ENCODE measurements at regions not wholly inside any gene's neighbourhood (a gene's known extent, or its start where the extent isn't known, plus 50 kb on each side); places are given as distances from the start of the nearest gene placed in this dataset.

DNA sequence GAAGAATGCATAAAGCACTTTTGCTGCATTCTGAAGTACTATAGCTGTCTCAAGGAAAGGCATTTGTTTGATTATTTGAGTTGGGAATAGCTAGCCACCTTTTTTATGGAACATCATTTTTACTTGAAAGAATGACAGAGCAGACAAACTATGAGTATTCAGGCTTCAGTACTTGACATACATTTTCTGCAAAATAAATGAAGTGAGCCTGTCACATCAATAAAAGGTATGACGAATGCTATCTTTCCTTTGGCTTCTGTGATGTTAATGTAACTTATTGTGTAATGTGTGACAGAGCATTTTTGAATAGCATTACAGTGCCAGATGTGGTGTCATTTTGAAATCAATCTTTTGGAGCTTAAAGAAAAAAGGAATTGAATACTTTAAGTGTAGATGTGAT, 440.3 kb upstream of the ONECUT1 start:
- Histone ChIP-seq H3F3A (replicated peaks; ENCODE audit: insufficient read depth) (no peaks in the 10 kb centered on the region), H3K4me1 (ENCODE audit: control insufficient read depth in 1 of 2, insufficient read depth in 2 of 2, low read depth in 1 of 2, low read length in 1 of 2) (no peaks in the 10 kb centered on the region), H3K4me2 (no peak overlapping the region), H3K9me2 (no peaks in the 10 kb centered on the region), H2AFZ (ENCODE audit: low read depth) (no peak overlapping the region), H3K27me3 (ENCODE audit: insufficient read depth) (no peaks in the 10 kb centered on the region), H3K4me3 (ENCODE audit: low read depth in 2 of 2, low read length in 1 of 2) (no peak overlapping the region), H3K9ac (no peak overlapping the region), H3K9me3 (no peaks in the 10 kb centered on the region), H3K27ac (ENCODE audit: low read depth in 2 of 2, low read length in 1 of 2) (no peak overlapping the region), H3K36me3 (replicated peaks in 1 of 2; ENCODE audit: control insufficient read depth in 1 of 2, insufficient read depth in 2 of 2, low read length in 1 of 2) (no peaks in the 10 kb centered on the region), H4K20me1 (ENCODE audit: insufficient read depth) (no peaks in the 10 kb centered on the region), H3K79me2 (ENCODE audit: insufficient read depth) (no peaks in the 10 kb centered on the region)
- 10% methylated on average over 1 of the region's 1 CpG for WGBS (ENCODE audit: low lambda C conversion rate)
- DNase-seq = no peak
- ChIA-PET POLR2A (no interaction called here), CTCF (interaction anchor here (1.3 kb wide), 1 partner anchor 33 kb away, joined by 5 read pairs; no protein-coding TSS in a partner anchor)
- no peak for TF ChIP-seq RAD21 (IDR thresholded peaks at IDR 0.05; ENCODE audit: low read length)
- TF ChIP-seq FOXM1 (IDR thresholded peaks at IDR 0.05; ENCODE audit: low read depth) = no peak
- TF ChIP-seq, protein P1, sequence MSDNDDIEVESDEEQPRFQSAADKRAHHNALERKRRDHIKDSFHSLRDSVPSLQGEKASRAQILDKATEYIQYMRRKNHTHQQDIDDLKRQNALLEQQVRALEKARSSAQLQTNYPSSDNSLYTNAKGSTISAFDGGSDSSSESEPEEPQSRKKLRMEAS (IDR thresholded peaks at IDR 0.05; ENCODE audit: low read depth) = no peak

DNA sequence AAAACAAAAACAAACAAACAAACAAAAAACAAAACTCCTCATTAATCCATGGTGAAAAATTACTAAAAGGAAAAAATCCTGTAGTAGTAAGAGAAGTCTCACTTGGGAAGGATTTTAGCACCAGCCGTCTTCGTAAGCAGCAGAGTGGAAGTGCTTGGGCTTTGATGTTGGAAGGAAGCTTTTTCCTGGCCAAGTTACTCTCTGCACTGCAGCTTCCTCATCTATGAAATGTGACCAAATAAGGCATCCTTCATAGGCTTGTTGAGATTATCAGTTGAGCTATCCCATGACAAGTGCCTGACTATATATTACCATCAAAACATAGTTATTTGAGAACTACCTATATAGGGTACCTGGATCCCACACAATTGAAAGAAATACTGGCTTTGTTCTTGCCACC, 436.4 kb upstream of the ONECUT1 start:
- H4K20me1 ChIP-seq (ENCODE audit: insufficient read depth) = no peaks in the 10 kb centered on the region
- no peaks in the 10 kb centered on the region for H3K36me3 ChIP-seq (replicated peaks in 1 of 2; ENCODE audit: control insufficient read depth in 1 of 2, insufficient read depth in 2 of 2, low read length in 1 of 2)
- H3K4me2 ChIP-seq = no peak overlapping the region
- H3K9ac ChIP-seq = no peak overlapping the region
- WGBS (ENCODE audit: low lambda C conversion rate) = 37% methylated on average over 2 of the region's 2 CpGs
- H3K27ac ChIP-seq (ENCODE audit: low read depth in 2 of 2, low read length in 1 of 2) = no peak overlapping the region
- DNase-seq = no peak
- H3K27me3 ChIP-seq (ENCODE audit: insufficient read depth) = no peaks in the 10 kb centered on the region
- no peaks in the 10 kb centered on the region for H3K9me2 ChIP-seq
- CTCF ChIA-PET = no interaction called here
- H3F3A ChIP-seq (replicated peaks; ENCODE audit: insufficient read depth) = no peaks in the 10 kb centered on the region
- TF ChIP-seq, protein P2, sequence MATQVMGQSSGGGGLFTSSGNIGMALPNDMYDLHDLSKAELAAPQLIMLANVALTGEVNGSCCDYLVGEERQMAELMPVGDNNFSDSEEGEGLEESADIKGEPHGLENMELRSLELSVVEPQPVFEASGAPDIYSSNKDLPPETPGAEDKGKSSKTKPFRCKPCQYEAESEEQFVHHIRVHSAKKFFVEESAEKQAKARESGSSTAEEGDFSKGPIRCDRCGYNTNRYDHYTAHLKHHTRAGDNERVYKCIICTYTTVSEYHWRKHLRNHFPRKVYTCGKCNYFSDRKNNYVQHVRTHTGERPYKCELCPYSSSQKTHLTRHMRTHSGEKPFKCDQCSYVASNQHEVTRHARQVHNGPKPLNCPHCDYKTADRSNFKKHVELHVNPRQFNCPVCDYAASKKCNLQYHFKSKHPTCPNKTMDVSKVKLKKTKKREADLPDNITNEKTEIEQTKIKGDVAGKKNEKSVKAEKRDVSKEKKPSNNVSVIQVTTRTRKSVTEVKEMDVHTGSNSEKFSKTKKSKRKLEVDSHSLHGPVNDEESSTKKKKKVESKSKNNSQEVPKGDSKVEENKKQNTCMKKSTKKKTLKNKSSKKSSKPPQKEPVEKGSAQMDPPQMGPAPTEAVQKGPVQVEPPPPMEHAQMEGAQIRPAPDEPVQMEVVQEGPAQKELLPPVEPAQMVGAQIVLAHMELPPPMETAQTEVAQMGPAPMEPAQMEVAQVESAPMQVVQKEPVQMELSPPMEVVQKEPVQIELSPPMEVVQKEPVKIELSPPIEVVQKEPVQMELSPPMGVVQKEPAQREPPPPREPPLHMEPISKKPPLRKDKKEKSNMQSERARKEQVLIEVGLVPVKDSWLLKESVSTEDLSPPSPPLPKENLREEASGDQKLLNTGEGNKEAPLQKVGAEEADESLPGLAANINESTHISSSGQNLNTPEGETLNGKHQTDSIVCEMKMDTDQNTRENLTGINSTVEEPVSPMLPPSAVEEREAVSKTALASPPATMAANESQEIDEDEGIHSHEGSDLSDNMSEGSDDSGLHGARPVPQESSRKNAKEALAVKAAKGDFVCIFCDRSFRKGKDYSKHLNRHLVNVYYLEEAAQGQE (IDR thresholded peaks at IDR 0.05; ENCODE audit: low read depth, low read length) = no peak
- TF ChIP-seq, protein P3, sequence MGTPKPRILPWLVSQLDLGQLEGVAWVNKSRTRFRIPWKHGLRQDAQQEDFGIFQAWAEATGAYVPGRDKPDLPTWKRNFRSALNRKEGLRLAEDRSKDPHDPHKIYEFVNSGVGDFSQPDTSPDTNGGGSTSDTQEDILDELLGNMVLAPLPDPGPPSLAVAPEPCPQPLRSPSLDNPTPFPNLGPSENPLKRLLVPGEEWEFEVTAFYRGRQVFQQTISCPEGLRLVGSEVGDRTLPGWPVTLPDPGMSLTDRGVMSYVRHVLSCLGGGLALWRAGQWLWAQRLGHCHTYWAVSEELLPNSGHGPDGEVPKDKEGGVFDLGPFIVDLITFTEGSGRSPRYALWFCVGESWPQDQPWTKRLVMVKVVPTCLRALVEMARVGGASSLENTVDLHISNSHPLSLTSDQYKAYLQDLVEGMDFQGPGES (IDR thresholded peaks at IDR 0.05; ENCODE audit: low read depth, low read length) = no peak
- no peak for TF ChIP-seq SIN3A (IDR thresholded peaks at IDR 0.05; ENCODE audit: borderline replicate concordance, low read depth, low read length)
- TF ChIP-seq, protein P4, sequence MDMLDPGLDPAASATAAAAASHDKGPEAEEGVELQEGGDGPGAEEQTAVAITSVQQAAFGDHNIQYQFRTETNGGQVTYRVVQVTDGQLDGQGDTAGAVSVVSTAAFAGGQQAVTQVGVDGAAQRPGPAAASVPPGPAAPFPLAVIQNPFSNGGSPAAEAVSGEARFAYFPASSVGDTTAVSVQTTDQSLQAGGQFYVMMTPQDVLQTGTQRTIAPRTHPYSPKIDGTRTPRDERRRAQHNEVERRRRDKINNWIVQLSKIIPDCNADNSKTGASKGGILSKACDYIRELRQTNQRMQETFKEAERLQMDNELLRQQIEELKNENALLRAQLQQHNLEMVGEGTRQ (IDR thresholded peaks at IDR 0.05; ENCODE audit: borderline replicate concordance, low read depth, low read length) = no peak
- TF ChIP-seq RAD21 (IDR thresholded peaks at IDR 0.05; ENCODE audit: low read length) = no peak
- TF ChIP-seq CHD2 (IDR thresholded peaks at IDR 0.05; ENCODE audit: low read length, partially characterized antibody) = no peak
- no peak for TF ChIP-seq FOXJ3 (CRISPR knock-in tag; IDR thresholded peaks at IDR 0.05)
- TF ChIP-seq MXI1 (IDR thresholded peaks at IDR 0.05; ENCODE audit: low read depth, low read length) = no peak
- TF ChIP-seq RCOR1 (IDR thresholded peaks at IDR 0.05; ENCODE audit: low read length) = no peak
- no peak for TF ChIP-seq RFX5 (IDR thresholded peaks at IDR 0.05; ENCODE audit: low read length)
- TF ChIP-seq SMC3 (IDR thresholded peaks at IDR 0.05; ENCODE audit: low read depth, low read length) = no peak
- TF ChIP-seq FOXM1 (IDR thresholded peaks at IDR 0.05; ENCODE audit: low read depth) = no peak
- no peak for TF ChIP-seq GATA2 (CRISPR knock-in tag; IDR thresholded peaks at IDR 0.05)
- TF ChIP-seq, protein P5, sequence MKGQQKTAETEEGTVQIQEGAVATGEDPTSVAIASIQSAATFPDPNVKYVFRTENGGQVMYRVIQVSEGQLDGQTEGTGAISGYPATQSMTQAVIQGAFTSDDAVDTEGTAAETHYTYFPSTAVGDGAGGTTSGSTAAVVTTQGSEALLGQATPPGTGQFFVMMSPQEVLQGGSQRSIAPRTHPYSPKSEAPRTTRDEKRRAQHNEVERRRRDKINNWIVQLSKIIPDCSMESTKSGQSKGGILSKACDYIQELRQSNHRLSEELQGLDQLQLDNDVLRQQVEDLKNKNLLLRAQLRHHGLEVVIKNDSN (IDR thresholded peaks at IDR 0.05; ENCODE audit: borderline replicate concordance, low read depth) = no peak
- no peak for TF ChIP-seq RXRA (IDR thresholded peaks at IDR 0.05; ENCODE audit: borderline replicate concordance, low read depth)
- TF ChIP-seq, protein P1 (IDR thresholded peaks at IDR 0.05; ENCODE audit: low read depth) = no peak
- TF ChIP-seq, protein P6, sequence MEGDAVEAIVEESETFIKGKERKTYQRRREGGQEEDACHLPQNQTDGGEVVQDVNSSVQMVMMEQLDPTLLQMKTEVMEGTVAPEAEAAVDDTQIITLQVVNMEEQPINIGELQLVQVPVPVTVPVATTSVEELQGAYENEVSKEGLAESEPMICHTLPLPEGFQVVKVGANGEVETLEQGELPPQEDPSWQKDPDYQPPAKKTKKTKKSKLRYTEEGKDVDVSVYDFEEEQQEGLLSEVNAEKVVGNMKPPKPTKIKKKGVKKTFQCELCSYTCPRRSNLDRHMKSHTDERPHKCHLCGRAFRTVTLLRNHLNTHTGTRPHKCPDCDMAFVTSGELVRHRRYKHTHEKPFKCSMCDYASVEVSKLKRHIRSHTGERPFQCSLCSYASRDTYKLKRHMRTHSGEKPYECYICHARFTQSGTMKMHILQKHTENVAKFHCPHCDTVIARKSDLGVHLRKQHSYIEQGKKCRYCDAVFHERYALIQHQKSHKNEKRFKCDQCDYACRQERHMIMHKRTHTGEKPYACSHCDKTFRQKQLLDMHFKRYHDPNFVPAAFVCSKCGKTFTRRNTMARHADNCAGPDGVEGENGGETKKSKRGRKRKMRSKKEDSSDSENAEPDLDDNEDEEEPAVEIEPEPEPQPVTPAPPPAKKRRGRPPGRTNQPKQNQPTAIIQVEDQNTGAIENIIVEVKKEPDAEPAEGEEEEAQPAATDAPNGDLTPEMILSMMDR (IDR thresholded peaks at IDR 0.05) = no peak
- no peaks in the 10 kb centered on the region for H3K4me1 ChIP-seq (ENCODE audit: control insufficient read depth in 1 of 2, insufficient read depth in 2 of 2, low read depth in 1 of 2, low read length in 1 of 2)
- no peaks in the 10 kb centered on the region for H3K79me2 ChIP-seq (ENCODE audit: insufficient read depth)
- POLR2A ChIA-PET = no interaction called here
- no peaks in the 10 kb centered on the region for H3K9me3 ChIP-seq
- H3K4me3 ChIP-seq (ENCODE audit: low read depth in 2 of 2, low read length in 1 of 2) = no peak overlapping the region
- H2AFZ ChIP-seq (ENCODE audit: low read depth) = no peak overlapping the region

All from SK-N-SH (cell line).